ENCODE measurements at regions not wholly inside any gene's neighbourhood (a gene's known extent, or its start where the extent isn't known, plus 50 kb on each side); places are given as distances from the start of the nearest gene placed in this dataset.

- Mint-ChIP-seq H3K4me1 (ENCODE audit: low read depth in 2 of 2) (no peaks in the 10 kb centered on the region), H3K4me3 (no peak overlapping the region), H3K27me3 (no peaks in the 10 kb centered on the region), H3K27ac (no peak overlapping the region), H3K36me3 (peaks cover 4% of the 10 kb centered on the region), H3K9me3 (peaks cover 22% of the 10 kb centered on the region)
- ATAC-seq: no peak
- DNase-seq (ENCODE audit: low spot score): no peak
Observed at GRCh38 chr4:127052742-127053141, 580.0 kb upstream of the INTU start.

- DNase-seq (ENCODE audit: low spot score): no peak
Observed at GRCh38 chr4:127055357-127055756, 577.4 kb upstream of the INTU start.

DNA sequence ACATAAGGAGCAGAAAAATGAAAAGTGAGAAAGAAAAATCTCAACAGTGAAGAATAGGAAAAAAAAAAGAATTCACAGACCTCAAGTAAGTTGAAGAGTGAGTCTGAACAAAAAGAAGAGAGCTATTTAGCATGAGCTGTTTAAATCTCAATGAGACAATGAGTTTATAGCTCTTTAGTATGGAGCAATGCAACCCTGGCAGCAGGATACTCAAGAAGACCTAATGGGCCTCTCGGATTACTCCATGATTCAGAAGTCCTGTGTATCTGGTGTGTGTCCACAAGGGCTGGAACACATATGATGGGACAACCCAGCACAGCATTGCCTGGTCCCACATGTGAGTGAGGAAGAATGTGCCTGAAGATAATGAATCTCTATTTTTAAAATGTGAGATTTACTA, 563.1 kb upstream of the INTU start:
- Mint-ChIP-seq H3K27me3 (no peaks in the 10 kb centered on the region), H3K4me1 (ENCODE audit: low read depth in 2 of 2) (no peaks in the 10 kb centered on the region), H3K4me3 (no peak overlapping the region), H3K36me3 (no peaks in the 10 kb centered on the region), H3K27ac (no peak overlapping the region), H3K9me3 (peaks cover 13% of the 10 kb centered on the region)
- DNase-seq (ENCODE audit: low spot score) (no peak), ATAC-seq (no peak)

More at GRCh38 chr4:127055357-127055756, 577.4 kb upstream of the INTU start:
- Mint-ChIP-seq H3K27me3 (no peaks in the 10 kb centered on the region), H3K4me3 (no peak overlapping the region), H3K36me3 (peaks cover 4% of the 10 kb centered on the region), H3K9me3 (peaks cover 17% of the 10 kb centered on the region), H3K27ac (no peak overlapping the region), H3K4me1 (ENCODE audit: low read depth in 2 of 2) (no peaks in the 10 kb centered on the region)
- ATAC-seq: no peak

DNA sequence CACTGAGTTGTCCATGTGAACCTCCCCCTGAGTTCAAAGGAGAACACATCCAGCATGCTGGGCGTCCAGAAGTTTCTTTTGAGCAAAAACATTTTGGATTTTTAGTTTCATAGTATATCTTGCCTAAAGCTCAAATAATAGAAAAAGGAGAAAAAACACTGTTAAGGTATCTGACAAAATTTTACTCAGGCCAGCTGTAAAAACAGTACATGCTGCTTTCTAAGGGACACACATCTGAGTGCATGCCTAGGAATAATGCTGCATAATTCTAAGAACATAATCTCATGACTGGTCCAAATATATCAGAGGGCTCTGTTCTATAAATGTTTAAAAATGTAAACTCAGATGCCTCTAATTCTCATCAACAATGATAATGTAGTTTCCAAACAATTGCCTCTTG, 561.3 kb upstream of the INTU start:
- Mint-ChIP-seq H3K27ac (no peak overlapping the region), H3K9me3 (peaks cover 11% of the 10 kb centered on the region), H3K36me3 (no peaks in the 10 kb centered on the region), H3K4me3 (no peak overlapping the region), H3K4me1 (ENCODE audit: low read depth in 2 of 2) (no peaks in the 10 kb centered on the region), H3K27me3 (no peaks in the 10 kb centered on the region)
- DNase-seq (ENCODE audit: low spot score) (no peak), ATAC-seq (no peak)

GRCh38 chr4:127080141-127080540, 552.6 kb upstream of the INTU start:
- DNase-seq (ENCODE audit: low spot score): no peak
- Mint-ChIP-seq H3K9me3 (peaks cover 3% of the 10 kb centered on the region), H3K27ac (no peak overlapping the region), H3K4me1 (ENCODE audit: low read depth in 2 of 2) (no peaks in the 10 kb centered on the region), H3K36me3 (no peaks in the 10 kb centered on the region), H3K27me3 (no peaks in the 10 kb centered on the region), H3K4me3 (no peak overlapping the region)
- ATAC-seq: no peak

DNA sequence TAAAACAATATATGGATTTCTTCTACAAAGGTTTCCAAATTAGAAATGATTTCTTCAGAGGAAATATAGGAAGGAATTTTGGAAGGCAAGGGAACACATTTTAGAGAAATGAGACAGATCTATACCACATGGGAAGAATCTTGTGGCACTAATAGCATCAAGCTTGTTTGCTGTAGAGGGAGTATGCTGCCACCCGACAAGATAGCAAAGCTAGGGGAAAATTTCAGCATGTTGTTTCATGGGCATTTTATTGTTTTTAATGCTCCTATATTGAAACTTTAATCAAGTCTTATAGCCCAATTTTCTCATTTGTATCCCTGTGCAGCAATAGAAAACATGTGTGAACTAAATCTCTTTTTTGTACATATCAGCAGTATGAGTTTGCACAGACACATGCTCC, 551.7 kb upstream of the INTU start:
- no peak overlapping the region for H3K27ac Mint-ChIP-seq
- DNase-seq (ENCODE audit: low spot score) (no peak), ATAC-seq (no peak)
- no peak overlapping the region for H3K4me3 Mint-ChIP-seq
- no peaks in the 10 kb centered on the region for H3K4me1 Mint-ChIP-seq (ENCODE audit: low read depth in 2 of 2)
- peaks cover 4% of the 10 kb centered on the region for H3K36me3 Mint-ChIP-seq
- H3K27me3 Mint-ChIP-seq: no peaks in the 10 kb centered on the region
- H3K9me3 Mint-ChIP-seq: peaks cover 8% of the 10 kb centered on the region

GRCh38 chr4:127082986-127083385, 549.8 kb upstream of the INTU start:
- H3K36me3 Mint-ChIP-seq: peaks cover 5% of the 10 kb centered on the region
- H3K27me3 Mint-ChIP-seq: no peaks in the 10 kb centered on the region
- H3K9me3 Mint-ChIP-seq: peaks cover 8% of the 10 kb centered on the region
- DNase-seq (ENCODE audit: low spot score) (no peak), ATAC-seq (no peak)
- no peak overlapping the region for H3K27ac Mint-ChIP-seq
- H3K4me3 Mint-ChIP-seq: no peak overlapping the region
- H3K4me1 Mint-ChIP-seq (ENCODE audit: low read depth in 2 of 2): no peaks in the 10 kb centered on the region

- ATAC-seq (no peak), DNase-seq (ENCODE audit: low spot score) (no peak)
- Mint-ChIP-seq H3K4me1 (ENCODE audit: low read depth in 2 of 2) (no peaks in the 10 kb centered on the region), H3K9me3 (peaks cover 8% of the 10 kb centered on the region), H3K4me3 (no peak overlapping the region), H3K27me3 (no peaks in the 10 kb centered on the region), H3K36me3 (peaks cover 10% of the 10 kb centered on the region), H3K27ac (no peak overlapping the region)
Observed at GRCh38 chr4:127084666-127085065, 548.1 kb upstream of the INTU start.

- ATAC-seq (no peak), DNase-seq (ENCODE audit: low spot score) (no peak)
- Mint-ChIP-seq H3K36me3 (no peaks in the 10 kb centered on the region), H3K9me3 (peaks cover 7% of the 10 kb centered on the region), H3K4me1 (ENCODE audit: low read depth in 2 of 2) (no peaks in the 10 kb centered on the region), H3K27ac (no peak overlapping the region), H3K27me3 (no peaks in the 10 kb centered on the region), H3K4me3 (no peak overlapping the region)
Observed at GRCh38 chr4:127097061-127097460, 535.7 kb upstream of the INTU start.

- H3K9me3 Mint-ChIP-seq: peaks cover 18% of the 10 kb centered on the region
- no peak for ATAC-seq
- no peaks in the 10 kb centered on the region for H3K27me3 Mint-ChIP-seq
- DNase-seq (ENCODE audit: low spot score): no peak
- H3K27ac Mint-ChIP-seq: no peak overlapping the region
- peaks cover 8% of the 10 kb centered on the region for H3K36me3 Mint-ChIP-seq
- H3K4me1 Mint-ChIP-seq (ENCODE audit: low read depth in 2 of 2): no peaks in the 10 kb centered on the region
- H3K4me3 Mint-ChIP-seq: no peak overlapping the region
Observed at GRCh38 chr4:127102361-127102760, 530.4 kb upstream of the INTU start.

DNA sequence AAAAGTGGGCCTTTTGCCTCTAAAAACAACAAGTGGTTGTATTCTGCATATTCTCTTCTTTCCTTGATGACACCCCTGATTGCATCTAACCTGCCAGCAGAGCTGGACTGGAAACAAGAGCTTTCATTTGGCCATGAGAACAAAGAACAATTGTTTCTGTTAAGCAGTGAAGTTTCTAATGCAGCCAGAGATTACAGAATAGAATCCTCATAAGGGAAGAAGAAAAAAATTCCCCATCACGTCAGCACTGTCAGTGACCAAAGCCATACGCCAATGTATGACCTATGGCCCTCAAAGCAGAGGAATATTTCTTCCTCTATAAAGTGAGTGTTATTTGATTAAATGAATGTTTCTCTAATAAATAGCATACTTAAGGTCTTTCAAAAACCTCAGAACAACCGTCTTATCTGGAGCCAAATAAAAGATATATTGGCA, 529.1 kb upstream of the INTU start:
- H3K9me3 Mint-ChIP-seq: peaks cover 25% of the 10 kb centered on the region
- DNase-seq (ENCODE audit: low spot score): no peak
- no peak overlapping the region for H3K27ac Mint-ChIP-seq
- H3K4me1 Mint-ChIP-seq (ENCODE audit: low read depth in 2 of 2): no peaks in the 10 kb centered on the region
- H3K27me3 Mint-ChIP-seq: no peaks in the 10 kb centered on the region
- no peak for ATAC-seq
- H3K4me3 Mint-ChIP-seq: no peak overlapping the region
- H3K36me3 Mint-ChIP-seq: peaks cover 12% of the 10 kb centered on the region

- Mint-ChIP-seq H3K36me3 (no peaks in the 10 kb centered on the region), H3K4me1 (ENCODE audit: low read depth in 2 of 2) (no peaks in the 10 kb centered on the region), H3K27ac (no peak overlapping the region), H3K27me3 (no peaks in the 10 kb centered on the region), H3K9me3 (peaks cover 18% of the 10 kb centered on the region), H3K4me3 (no peak overlapping the region)
- no peak for ATAC-seq
- no peak for DNase-seq (ENCODE audit: low spot score)
Observed at GRCh38 chr4:127113844-127114362, 518.9 kb upstream of the INTU start.

DNA sequence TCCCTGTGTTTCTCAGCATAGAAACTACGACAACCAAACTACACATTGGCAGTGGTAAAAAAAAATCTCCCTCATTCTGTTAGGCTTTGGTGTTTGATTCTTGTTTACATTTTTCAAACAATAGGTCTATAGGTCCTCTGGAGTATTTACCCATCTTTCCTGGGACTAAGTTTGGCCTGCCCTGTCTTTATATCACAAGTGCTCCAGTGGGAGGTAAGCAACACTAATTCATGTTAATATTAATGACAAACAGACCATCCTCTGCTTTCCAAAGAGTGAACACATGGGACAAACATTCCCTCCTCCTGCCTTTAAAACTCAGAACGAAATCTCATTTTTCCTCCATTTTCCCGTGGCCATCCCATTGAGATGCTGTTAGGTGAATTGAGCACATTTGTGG, 514.1 kb upstream of the INTU start:
- H3K4me3 Mint-ChIP-seq: no peak overlapping the region
- no peaks in the 10 kb centered on the region for H3K36me3 Mint-ChIP-seq

GRCh38 chr4:127120441-127121090, 512.2 kb upstream of the INTU start:
- Mint-ChIP-seq H3K9me3 (no peaks in the 10 kb centered on the region), H3K4me3 (no peak overlapping the region), H3K4me1 (ENCODE audit: low read depth in 2 of 2) (no peaks in the 10 kb centered on the region), H3K36me3 (no peaks in the 10 kb centered on the region), H3K27ac (no peak overlapping the region), H3K27me3 (no peaks in the 10 kb centered on the region)
- DNase-seq (ENCODE audit: low spot score) (no peak), ATAC-seq (no peak)

More for the DNA sequence above, 514.1 kb upstream of the INTU start:
- DNase-seq (ENCODE audit: low spot score) (no peak), ATAC-seq (no peak)
- no peaks in the 10 kb centered on the region for H3K27me3 Mint-ChIP-seq
- H3K9me3 Mint-ChIP-seq: peaks cover 6% of the 10 kb centered on the region
- H3K27ac Mint-ChIP-seq: no peak overlapping the region
- no peaks in the 10 kb centered on the region for H3K4me1 Mint-ChIP-seq (ENCODE audit: low read depth in 2 of 2)

DNA sequence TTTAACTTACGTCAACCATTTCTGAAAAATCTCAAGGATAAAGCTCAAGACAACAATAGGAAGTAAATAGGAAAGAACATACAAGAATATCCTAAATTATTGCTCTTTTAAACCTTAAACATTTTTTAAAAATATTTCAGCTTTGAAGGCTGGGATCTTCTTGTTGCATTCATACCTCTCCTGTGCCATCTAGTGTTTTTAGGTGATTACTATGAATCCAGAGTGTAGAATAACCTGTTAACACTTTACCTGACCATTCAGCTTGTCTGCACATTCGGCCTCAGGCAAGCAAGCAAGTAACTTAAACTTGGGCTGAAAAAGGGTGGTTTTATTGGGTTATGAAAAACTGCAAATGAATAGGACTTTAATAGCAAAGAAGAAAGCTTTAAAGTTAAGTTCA, 507.8 kb upstream of the INTU start:
- no peaks in the 10 kb centered on the region for H3K36me3 Mint-ChIP-seq
- no peak overlapping the region for H3K4me3 Mint-ChIP-seq
- H3K27me3 Mint-ChIP-seq: no peaks in the 10 kb centered on the region
- no peak for DNase-seq (ENCODE audit: low spot score)
- no peak for ATAC-seq
- no peak overlapping the region for H3K27ac Mint-ChIP-seq
- H3K4me1 Mint-ChIP-seq (ENCODE audit: low read depth in 2 of 2): no peaks in the 10 kb centered on the region
- no peaks in the 10 kb centered on the region for H3K9me3 Mint-ChIP-seq

All from natural killer cell treated with Interleukin-12 subunit alpha and Interleukin-12 subunit beta and Interleukin-15 and Interleukin-18, amount 100 ng/mL, for 72 hours (primary cell).